ENCODE measurements at regions not wholly inside any gene's neighbourhood (a gene's known extent, or its start where the extent isn't known, plus 50 kb on each side); places are given as distances from the start of the nearest gene placed in this dataset.
"Not testable (repeated sequence)": the region's sequence is repeated elsewhere in the genome, so short reads cannot be mapped to it uniquely, and the experiment has no call there.

GRCh38 chr17:43319293-43320124, 79.3 kb upstream of the ARL4D start:
- no peak for TF ChIP-seq Cebpa-rat (IDR thresholded peaks at IDR 0.05)
- Histone ChIP-seq H3K36me3 (peaks cover 0 to 14% (median 8%) of the 10 kb centered on the region in 11 experiments; a peak in 13 of 22 replicates), H3K27ac (no peak overlapping the region), H3K4me2 (no peak overlapping the region), H3K9me3 (replicated peaks in 1 of 11) (peaks cover 13 to 30% (median 24%) of the 10 kb centered on the region in 11 experiments), H3K4me3 (peak overlapping the region in 4 of 10 experiments; percentile 1 to 31 (median 14); a peak in 2 of 20 replicates), H3K9ac (no peak overlapping the region), H4K20me1 (no peaks in the 10 kb centered on the region; a peak in 1 of 22 replicates), H3K4me1 (peaks cover 10 to 21% (median 11%) of the 10 kb centered on the region in 10 experiments), H3K27me3 (no peaks in the 10 kb centered on the region)

GRCh38 chr17:43316522-43317142, 82.2 kb upstream of the ARL4D start:
- peaks cover 0 to 14% (median 8%) of the 10 kb centered on the region in 11 experiments; a peak in 13 of 22 replicates for H3K36me3 ChIP-seq
- peaks cover 13 to 30% (median 24%) of the 10 kb centered on the region in 11 experiments for H3K9me3 ChIP-seq (replicated peaks in 1 of 11)
- H3K4me3 ChIP-seq: 0 out of 20 replicates have a peak overlapping the region, but pooled peaks of 2 of the 10 experiments have one; percentile 9 to 28
- H3K27me3 ChIP-seq: no peaks in the 10 kb centered on the region
- H3K4me2 ChIP-seq: no peak overlapping the region; a peak in 2 of 22 replicates
- no peak for TF ChIP-seq Cebpa-rat (IDR thresholded peaks at IDR 0.05)
- H3K4me1 ChIP-seq: peaks cover 0 to 7% (median 0%) of the 10 kb centered on the region in 10 experiments; a peak in 9 of 20 replicates
- H3K9ac ChIP-seq: no peak overlapping the region; a peak in 2 of 22 replicates
- no peaks in the 10 kb centered on the region; a peak in 1 of 22 replicates for H4K20me1 ChIP-seq
- H3K27ac ChIP-seq: no peak overlapping the region; a peak in 1 of 22 replicates

- no peak for TF ChIP-seq Cebpa-rat (IDR thresholded peaks at IDR 0.05)
- H3K27ac ChIP-seq: no peak overlapping the region; a peak in 1 of 22 replicates
- peaks cover 0 to 7% (median 0%) of the 10 kb centered on the region in 10 experiments; a peak in 9 of 20 replicates for H3K4me1 ChIP-seq
- H3K27me3 ChIP-seq: no peaks in the 10 kb centered on the region
- no peak overlapping the region; a peak in 2 of 22 replicates for H3K9ac ChIP-seq
- no peaks in the 10 kb centered on the region; a peak in 1 of 22 replicates for H4K20me1 ChIP-seq
- H3K4me2 ChIP-seq: no peak overlapping the region; a peak in 1 of 22 replicates
- H3K9me3 ChIP-seq (replicated peaks in 1 of 11): peaks cover 13 to 30% (median 24%) of the 10 kb centered on the region in 11 experiments
- 0 out of 20 replicates have a peak overlapping the region, but pooled peaks of 1 of the 10 experiments have one; percentile 28 for H3K4me3 ChIP-seq
- peaks cover 0 to 14% (median 8%) of the 10 kb centered on the region in 11 experiments; a peak in 13 of 22 replicates for H3K36me3 ChIP-seq
Measured at GRCh38 chr17:43315858-43316521, 82.2 kb upstream of the RNU2-1 start.

- H3K4me1 ChIP-seq: peaks cover 0 to 7% (median 0%) of the 10 kb centered on the region in 10 experiments; a peak in 9 of 20 replicates
- no peak overlapping the region for H3K9ac ChIP-seq
- no peaks in the 10 kb centered on the region; a peak in 1 of 22 replicates for H4K20me1 ChIP-seq
- peaks cover 11 to 25% (median 21%) of the 10 kb centered on the region in 11 experiments for H3K9me3 ChIP-seq (replicated peaks in 1 of 11)
- no peak overlapping the region for H3K4me3 ChIP-seq
- H3K27ac ChIP-seq: no peak overlapping the region
- H3K36me3 ChIP-seq: peaks cover 0 to 14% (median 8%) of the 10 kb centered on the region in 11 experiments; a peak in 13 of 22 replicates
- H3K27me3 ChIP-seq: no peaks in the 10 kb centered on the region
- no peak for TF ChIP-seq Cebpa-rat (IDR thresholded peaks at IDR 0.05)
- no peak overlapping the region for H3K4me2 ChIP-seq
Measured at GRCh38 chr17:43315369-43315768, 81.6 kb upstream of the RNU2-1 start.

- H3K9ac ChIP-seq: no peak overlapping the region
- peaks cover 4 to 18% (median 13%) of the 10 kb centered on the region in 11 experiments for H3K9me3 ChIP-seq (replicated peaks in 1 of 11)
- H3K4me1 ChIP-seq: peaks cover 0 to 7% (median 0%) of the 10 kb centered on the region in 10 experiments; a peak in 10 of 20 replicates
- H3K4me2 ChIP-seq: no peak overlapping the region
- peaks cover 0 to 6% (median 4%) of the 10 kb centered on the region in 11 experiments; a peak in 12 of 22 replicates for H3K36me3 ChIP-seq
- no peaks in the 10 kb centered on the region; a peak in 1 of 22 replicates for H4K20me1 ChIP-seq
- no peak overlapping the region for H3K27ac ChIP-seq
- no peak for TF ChIP-seq Cebpa-rat (IDR thresholded peaks at IDR 0.05)
- no peaks in the 10 kb centered on the region for H3K27me3 ChIP-seq
- H3K4me3 ChIP-seq: no peak overlapping the region
Measured at GRCh38 chr17:43314611-43315011, 80.8 kb upstream of the RNU2-1 start.

GRCh38 chr17:43312011-43312410, 78.2 kb upstream of the RNU2-1 start:
- Histone ChIP-seq H3K4me2 (no peak overlapping the region), H3K36me3 (no peaks in the 10 kb centered on the region), H3K4me3 (no peak overlapping the region), H3K27me3 (no peaks in the 10 kb centered on the region), H3K9ac (no peak overlapping the region), H3K27ac (no peak overlapping the region), H3K4me1 (peaks cover 0 to 8% (median 0%) of the 10 kb centered on the region in 10 experiments; a peak in 9 of 20 replicates), H3K9me3 (replicated peaks in 1 of 11) (no peaks in the 10 kb centered on the region), H4K20me1 (no peaks in the 10 kb centered on the region; a peak in 1 of 22 replicates)
- no peak for TF ChIP-seq Cebpa-rat (IDR thresholded peaks at IDR 0.05)

- Histone ChIP-seq H3K4me2 (peak overlapping the region in 1 of 11 experiments; percentile 4; a peak in 2 of 22 replicates), H3K9me3 (replicated peaks in 1 of 11) (no peaks in the 10 kb centered on the region), H3K9ac (no peak overlapping the region), H3K36me3 (no peaks in the 10 kb centered on the region), H3K27me3 (no peaks in the 10 kb centered on the region), H3K4me1 (peaks cover 0 to 9% (median 0%) of the 10 kb centered on the region in 10 experiments; a peak in 5 of 20 replicates), H3K27ac (no peak overlapping the region), H3K4me3 (no peak overlapping the region), H4K20me1 (peaks cover 0 to 4% (median 0%) of the 10 kb centered on the region in 11 experiments; a peak in 1 of 22 replicates)
- TF ChIP-seq Cebpa-rat (IDR thresholded peaks at IDR 0.05): no peak
Measured at GRCh38 chr17:43309505-43310332, 75.9 kb upstream of the RNU2-1 start.

GRCh38 chr17:43308999-43309398, 75.2 kb upstream of the RNU2-1 start:
- Histone ChIP-seq H3K4me3 (no peak overlapping the region), H3K27me3 (no peaks in the 10 kb centered on the region), H3K36me3 (no peaks in the 10 kb centered on the region), H3K9me3 (replicated peaks in 1 of 11) (no peaks in the 10 kb centered on the region), H4K20me1 (peaks cover 0 to 4% (median 0%) of the 10 kb centered on the region in 11 experiments; a peak in 1 of 22 replicates), H3K9ac (no peak overlapping the region), H3K27ac (no peak overlapping the region), H3K4me2 (no peak overlapping the region; a peak in 2 of 22 replicates), H3K4me1 (peaks cover 0 to 9% (median 0%) of the 10 kb centered on the region in 10 experiments; a peak in 5 of 20 replicates)
- TF ChIP-seq Cebpa-rat (IDR thresholded peaks at IDR 0.05): no peak

GRCh38 chr17:43304792-43305191, 71.0 kb upstream of the RNU2-1 start:
- H3K4me1 ChIP-seq; H3K9me3 ChIP-seq (replicated peaks in 1 of 11); H3K4me2 ChIP-seq; H3K36me3 ChIP-seq; H3K27ac ChIP-seq; H4K20me1 ChIP-seq; H3K9ac ChIP-seq; H3K27me3 ChIP-seq; H3K4me3 ChIP-seq: not testable (repeated sequence)

GRCh38 chr17:43303049-43303448, 69.3 kb upstream of the RNU2-1 start:
- H3K36me3 ChIP-seq; H3K9ac ChIP-seq; H3K27me3 ChIP-seq; H3K4me2 ChIP-seq; H3K4me3 ChIP-seq; H3K27ac ChIP-seq; H3K9me3 ChIP-seq (replicated peaks in 1 of 11); H3K4me1 ChIP-seq; H4K20me1 ChIP-seq: not testable (repeated sequence)

GRCh38 chr17:43299300-43300076, 65.7 kb upstream of the RNU2-1 start:
- not testable (repeated sequence) for H3K36me3 ChIP-seq; H3K9me3 ChIP-seq (replicated peaks in 1 of 11); H3K4me2 ChIP-seq; H3K27me3 ChIP-seq; H3K9ac ChIP-seq; H3K4me3 ChIP-seq; H3K4me1 ChIP-seq; H4K20me1 ChIP-seq; H3K27ac ChIP-seq
